LNCaP clone FGC (cell line): ENCODE measurements at regions not wholly inside any gene's neighbourhood (a gene's known extent, or its start where the extent isn't known, plus 50 kb on each side); places are given as distances from the start of the nearest gene placed in this dataset.
A peak's percentile ranks its signal among the peaks of the same experiment; 100 is the strongest.
"Not testable (repeated sequence)": the region's sequence is repeated elsewhere in the genome, so short reads cannot be mapped to it uniquely, and the experiment has no call there.

Source experiments
- DNase-seq: peaks from one replicate; pipeline ENCODE4 v3.0.0-alpha.2; 2011; ENCODE audit warnings: low read depth
- H3K4me3 ChIP-seq: 2 replicates; pipeline ENCODE4 v1.5.1; 2011; ENCODE audit warnings: mild to moderate bottlenecking, low read depth, low read length, control low read depth
- CTCF ChIP-seq: IDR thresholded peaks from 2 replicates; pipeline ENCODE4 v1.5.1; 2012; ENCODE audit warnings: mild to moderate bottlenecking; ENCODE audit not compliant: control insufficient read depth, insufficient read depth; ENCODE audit errors: extremely low read depth

GRCh38 chrX:83588409-83588808 is 80.3 kb downstream of the POU3F4 start:
- no peak for DNase-seq
- no peak overlapping the region for H3K4me3 ChIP-seq
- TF ChIP-seq CTCF, result no peak

- DNase-seq, result no peak
- H3K4me3 ChIP-seq, result no peak overlapping the region
- no peak for TF ChIP-seq CTCF
Observed at GRCh38 chrX:83593634-83594294, 85.7 kb downstream of the POU3F4 start.

- no peak for TF ChIP-seq CTCF
- H3K4me3 ChIP-seq, result no peak overlapping the region
- no peak for DNase-seq
Observed at GRCh38 chrX:83630662-83631061, 122.6 kb downstream of the POU3F4 start.

GRCh38 chrX:83649706-83650105 is 141.6 kb downstream of the POU3F4 start:
- DNase-seq, result not testable (repeated sequence)

GRCh38 chrX:83658731-83659130 is 150.6 kb downstream of the POU3F4 start:
- no peak for DNase-seq
- no peak overlapping the region for H3K4me3 ChIP-seq
- peak; percentile 36 for TF ChIP-seq CTCF

More at GRCh38 chrX:83649706-83650105, 141.6 kb downstream of the POU3F4 start:
- H3K4me3 ChIP-seq, result not testable (repeated sequence)
